Endothelial cell (in vitro differentiated cells): ENCODE measurements at regions not wholly inside any gene's neighbourhood (a gene's known extent, or its start where the extent isn't known, plus 50 kb on each side); places are given as distances from the start of the nearest gene placed in this dataset.

Experiments used
- DNase-seq: peaks from one replicate; pipeline ENCODE4 v3.0.0; 2021; ENCODE audit warnings: low spot score
- H3K27ac Mint-ChIP-seq: one replicate; pipeline ENCODE4 v1.8.0; 2021; ENCODE audit warnings: mixed read lengths, inconsistent platforms; ENCODE audit not compliant: unreplicated experiment
- H3K27me3 Mint-ChIP-seq: one replicate; pipeline ENCODE4 v1.8.0; 2021; ENCODE audit warnings: mild to moderate bottlenecking, moderate library complexity, mixed read lengths, inconsistent platforms; ENCODE audit not compliant: unreplicated experiment
- H3K36me3 Mint-ChIP-seq: one replicate; pipeline ENCODE4 v1.8.0; 2021; ENCODE audit warnings: mild to moderate bottlenecking, low read depth, mixed read lengths, inconsistent platforms; ENCODE audit not compliant: unreplicated experiment
- H3K4me1 Mint-ChIP-seq: one replicate; pipeline ENCODE4 v1.8.0; 2021; ENCODE audit warnings: mild to moderate bottlenecking, mixed read lengths, inconsistent platforms; ENCODE audit not compliant: unreplicated experiment
- H3K4me3 Mint-ChIP-seq: one replicate; pipeline ENCODE4 v1.8.0; 2021; ENCODE audit warnings: mild to moderate bottlenecking, mixed read lengths, inconsistent platforms; ENCODE audit not compliant: unreplicated experiment
- H3K9me3 Mint-ChIP-seq: one replicate; pipeline ENCODE4 v1.8.0; 2021; ENCODE audit warnings: mixed read lengths, inconsistent platforms; ENCODE audit not compliant: unreplicated experiment
- CTCF ChIP-seq: fragments of 200-600 bp; sonication (generic); IDR thresholded peaks from one replicate; pipeline ENCODE4 v1.5.0; 2021; ENCODE audit warnings: antibody characterized with exemption; ENCODE audit not compliant: unreplicated experiment

GRCh38 chr7:114364151-114364550 lies 50.5 kb upstream of the FOXP2 start:
- H3K27ac Mint-ChIP-seq: no peak overlapping the region

GRCh38 chr7:114363292-114363691 lies 51.3 kb upstream of the FOXP2 start:
- Mint-ChIP-seq H3K4me3 (no peak overlapping the region), H3K27me3 (no peaks in the 10 kb centered on the region), H3K27ac (no peak overlapping the region), H3K9me3 (peaks cover 4% of the 10 kb centered on the region), H3K4me1 (peaks cover 3% of the 10 kb centered on the region), H3K36me3 (peaks cover 8% of the 10 kb centered on the region)
- TF ChIP-seq CTCF: no peak
- no peak for DNase-seq

More at GRCh38 chr7:114364151-114364550, 50.5 kb upstream of the FOXP2 start:
- Mint-ChIP-seq H3K36me3 (peaks cover 4% of the 10 kb centered on the region), H3K9me3 (no peaks in the 10 kb centered on the region), H3K4me3 (no peak overlapping the region), H3K4me1 (peaks cover 3% of the 10 kb centered on the region), H3K27me3 (no peaks in the 10 kb centered on the region)
- no peak for DNase-seq
- TF ChIP-seq CTCF: no peak

- peaks cover 5% of the 10 kb centered on the region for H3K9me3 Mint-ChIP-seq
- no peaks in the 10 kb centered on the region for H3K27me3 Mint-ChIP-seq
- H3K36me3 Mint-ChIP-seq: peaks cover 10% of the 10 kb centered on the region
- peaks cover 4% of the 10 kb centered on the region for H3K4me1 Mint-ChIP-seq
- no peak overlapping the region for H3K27ac Mint-ChIP-seq
- DNase-seq: no peak
- no peak overlapping the region for H3K4me3 Mint-ChIP-seq
- TF ChIP-seq CTCF: no peak
These were observed 55.7 kb upstream of the FOXP2 start for GRCh38 chr7:114358911-114359310.

GRCh38 chr7:114356133-114356532 lies 58.5 kb upstream of the FOXP2 start:
- DNase-seq: no peak
- H3K4me3 Mint-ChIP-seq: no peak overlapping the region
- H3K36me3 Mint-ChIP-seq: peaks cover 10% of the 10 kb centered on the region
- no peak overlapping the region for H3K27ac Mint-ChIP-seq
- H3K27me3 Mint-ChIP-seq: no peaks in the 10 kb centered on the region
- peaks cover 4% of the 10 kb centered on the region for H3K4me1 Mint-ChIP-seq
- H3K9me3 Mint-ChIP-seq: peaks cover 5% of the 10 kb centered on the region
- TF ChIP-seq CTCF: no peak

GRCh38 chr7:114354306-114354705 lies 60.3 kb upstream of the FOXP2 start:
- Mint-ChIP-seq H3K27ac (no peak overlapping the region), H3K9me3 (peaks cover 5% of the 10 kb centered on the region), H3K27me3 (no peaks in the 10 kb centered on the region), H3K36me3 (peaks cover 6% of the 10 kb centered on the region), H3K4me1 (peaks cover 4% of the 10 kb centered on the region), H3K4me3 (no peak overlapping the region)
- no peak for DNase-seq
- no peak for TF ChIP-seq CTCF
